Osteoblast (primary cell): ENCODE measurements at regions not wholly inside any gene's neighbourhood (a gene's known extent, or its start where the extent isn't known, plus 50 kb on each side); places are given as distances from the start of the nearest gene placed in this dataset.

ENCODE experiments used
- DNase-seq: peaks from one replicate; pipeline ENCODE4 v3.0.0; 2011; ENCODE audit warnings: low spot score, mixed read lengths; ENCODE audit not compliant: insufficient read length; ENCODE audit errors: missing footprints
- H2AFZ ChIP-seq: 2 replicates; pipeline ENCODE4 v1.6.0; 2011; ENCODE audit warnings: mild to moderate bottlenecking, low read length
- H3K27ac ChIP-seq: 2 replicates; pipeline ENCODE4 v1.5.1; 2011; ENCODE audit warnings: mild to moderate bottlenecking, low read depth, low read length, moderate library complexity
- H3K27me3 ChIP-seq: 2 replicates; pipeline ENCODE4 v1.6.0; 2012; ENCODE audit warnings: mild to moderate bottlenecking, control low read depth, inconsistent platforms, low read length, moderate library complexity; ENCODE audit not compliant: insufficient read depth
- H3K36me3 ChIP-seq: 2 replicates; pipeline ENCODE4 v1.5.1; 2011; ENCODE audit warnings: mild to moderate bottlenecking, low read length, control low read depth, moderate library complexity; ENCODE audit not compliant: insufficient read depth
- H3K4me1 ChIP-seq: 2 replicates; pipeline ENCODE4 v1.5.1; 2011; ENCODE audit warnings: mild to moderate bottlenecking, low read length, control low read depth, moderate library complexity; ENCODE audit not compliant: insufficient read depth
- H3K4me2 ChIP-seq: 2 replicates; pipeline ENCODE4 v1.6.0; 2011; ENCODE audit warnings: mild to moderate bottlenecking, low read length; ENCODE audit not compliant: insufficient read depth
- H3K4me3 ChIP-seq: fragments of 200-600 bp; sonication (generic); 3 replicates; pipeline ENCODE4 v1.5.1; 2012; ENCODE audit warnings: mild to moderate bottlenecking, low read length, inconsistent platforms; ENCODE audit not compliant: insufficient read depth
- H3K79me2 ChIP-seq: 2 replicates; pipeline ENCODE4 v1.6.0; 2012; ENCODE audit warnings: mild to moderate bottlenecking, low read length, control low read depth, inconsistent platforms; ENCODE audit not compliant: insufficient read depth
- H3K9me3 ChIP-seq: 2 replicates; pipeline ENCODE4 v1.5.1; 2011; ENCODE audit warnings: low read depth, low read length, control low read depth
- H4K20me1 ChIP-seq: 2 replicates; pipeline ENCODE4 v1.6.0; 2012; ENCODE audit warnings: mild to moderate bottlenecking, low read length, control low read depth; ENCODE audit not compliant: insufficient read depth
- TF ChIP-seq, protein P1 (sequence below): IDR thresholded peaks from 2 replicates; pipeline ENCODE4 v1.5.1; 2011; ENCODE audit warnings: mild to moderate bottlenecking, low read depth, low read length, moderate library complexity; ENCODE audit errors: extremely low read depth

DNA sequence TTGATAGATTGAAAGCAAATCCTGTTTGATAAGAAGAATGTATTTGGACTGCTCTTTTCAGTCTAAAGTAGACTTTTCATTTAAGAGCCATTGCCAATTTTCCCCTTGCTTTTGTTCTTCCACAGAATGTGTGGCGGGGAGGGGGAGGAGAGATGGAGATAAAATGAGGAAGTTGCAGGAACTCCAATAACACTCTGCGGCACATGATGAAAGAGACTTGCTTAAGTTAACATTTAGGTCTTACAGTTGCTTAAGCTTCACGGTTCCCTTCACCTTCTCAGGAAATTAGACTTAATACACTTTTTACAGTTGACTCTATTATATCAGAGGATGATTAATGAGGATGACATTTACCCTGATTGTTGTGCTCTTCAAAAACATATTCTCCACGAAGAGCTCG lies 537.3 kb downstream of the TMTC2 start:
- no peaks in the 10 kb centered on the region for H4K20me1 ChIP-seq
- no peak overlapping the region for H2AFZ ChIP-seq
- no peaks in the 10 kb centered on the region for H3K4me1 ChIP-seq
- H3K79me2 ChIP-seq, result no peaks in the 10 kb centered on the region
- TF ChIP-seq, protein P1, sequence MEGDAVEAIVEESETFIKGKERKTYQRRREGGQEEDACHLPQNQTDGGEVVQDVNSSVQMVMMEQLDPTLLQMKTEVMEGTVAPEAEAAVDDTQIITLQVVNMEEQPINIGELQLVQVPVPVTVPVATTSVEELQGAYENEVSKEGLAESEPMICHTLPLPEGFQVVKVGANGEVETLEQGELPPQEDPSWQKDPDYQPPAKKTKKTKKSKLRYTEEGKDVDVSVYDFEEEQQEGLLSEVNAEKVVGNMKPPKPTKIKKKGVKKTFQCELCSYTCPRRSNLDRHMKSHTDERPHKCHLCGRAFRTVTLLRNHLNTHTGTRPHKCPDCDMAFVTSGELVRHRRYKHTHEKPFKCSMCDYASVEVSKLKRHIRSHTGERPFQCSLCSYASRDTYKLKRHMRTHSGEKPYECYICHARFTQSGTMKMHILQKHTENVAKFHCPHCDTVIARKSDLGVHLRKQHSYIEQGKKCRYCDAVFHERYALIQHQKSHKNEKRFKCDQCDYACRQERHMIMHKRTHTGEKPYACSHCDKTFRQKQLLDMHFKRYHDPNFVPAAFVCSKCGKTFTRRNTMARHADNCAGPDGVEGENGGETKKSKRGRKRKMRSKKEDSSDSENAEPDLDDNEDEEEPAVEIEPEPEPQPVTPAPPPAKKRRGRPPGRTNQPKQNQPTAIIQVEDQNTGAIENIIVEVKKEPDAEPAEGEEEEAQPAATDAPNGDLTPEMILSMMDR, result no peak
- no peaks in the 10 kb centered on the region for H3K9me3 ChIP-seq
- H3K4me2 ChIP-seq, result no peak overlapping the region
- no peaks in the 10 kb centered on the region for H3K27me3 ChIP-seq
- no peak overlapping the region for H3K4me3 ChIP-seq
- no peaks in the 10 kb centered on the region for H3K36me3 ChIP-seq
- H3K27ac ChIP-seq, result no peak overlapping the region
- no peak for DNase-seq

DNA sequence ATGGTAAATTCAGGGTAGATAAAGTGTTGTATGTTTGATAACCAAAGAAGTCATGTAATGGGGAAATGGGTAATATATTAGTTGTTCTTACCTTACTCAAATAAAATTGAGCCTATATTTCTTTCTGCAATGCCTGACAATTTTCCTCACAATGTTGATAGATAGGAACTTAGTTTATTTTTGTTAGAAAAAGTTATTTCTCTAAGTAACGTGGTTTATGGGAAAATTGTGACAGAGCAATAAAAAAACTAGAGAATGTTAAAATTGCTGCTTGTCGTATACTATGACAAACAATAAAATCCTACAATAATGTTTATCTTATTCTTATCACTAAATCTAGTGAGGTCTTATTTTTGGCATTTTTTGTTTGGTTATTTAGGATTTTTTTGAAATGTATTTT lies 534.1 kb downstream of the TMTC2 start:
- Histone ChIP-seq H3K27me3 (no peaks in the 10 kb centered on the region), H3K4me1 (no peaks in the 10 kb centered on the region), H4K20me1 (no peaks in the 10 kb centered on the region), H3K4me2 (no peak overlapping the region), H3K9me3 (no peaks in the 10 kb centered on the region), H3K79me2 (no peaks in the 10 kb centered on the region), H3K36me3 (no peaks in the 10 kb centered on the region), H2AFZ (no peak overlapping the region), H3K27ac (no peak overlapping the region), H3K4me3 (no peak overlapping the region)
- TF ChIP-seq, protein P1, result no peak
- no peak for DNase-seq

DNA sequence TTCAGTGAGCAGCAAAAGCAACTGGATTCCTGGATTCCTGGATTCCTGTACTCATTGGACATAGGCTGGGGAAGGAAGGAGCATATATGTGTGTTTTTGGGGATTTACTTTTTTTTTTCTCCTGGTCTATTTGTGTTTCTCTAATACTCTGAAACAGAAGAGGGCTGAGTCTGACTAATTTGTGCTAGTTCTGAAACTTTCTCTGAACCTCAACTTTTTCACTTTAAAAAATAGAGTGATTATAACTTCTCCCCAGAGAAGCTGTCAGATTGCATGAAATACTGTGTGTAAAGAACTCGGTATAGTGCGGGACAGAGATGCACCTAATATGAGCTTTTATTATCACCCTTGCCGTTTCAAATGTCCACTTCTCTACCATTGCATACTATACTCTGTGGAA lies 529.5 kb downstream of the TMTC2 start:
- no peak overlapping the region for H2AFZ ChIP-seq
- TF ChIP-seq, protein P1, result no peak
- no peak for DNase-seq
- no peaks in the 10 kb centered on the region for H4K20me1 ChIP-seq
- no peaks in the 10 kb centered on the region for H3K27me3 ChIP-seq
- no peaks in the 10 kb centered on the region for H3K79me2 ChIP-seq
- H3K4me3 ChIP-seq, result no peak overlapping the region
- H3K27ac ChIP-seq, result no peak overlapping the region
- H3K9me3 ChIP-seq, result no peaks in the 10 kb centered on the region
- H3K4me1 ChIP-seq, result no peaks in the 10 kb centered on the region
- H3K4me2 ChIP-seq, result no peak overlapping the region
- H3K36me3 ChIP-seq, result no peaks in the 10 kb centered on the region

DNA sequence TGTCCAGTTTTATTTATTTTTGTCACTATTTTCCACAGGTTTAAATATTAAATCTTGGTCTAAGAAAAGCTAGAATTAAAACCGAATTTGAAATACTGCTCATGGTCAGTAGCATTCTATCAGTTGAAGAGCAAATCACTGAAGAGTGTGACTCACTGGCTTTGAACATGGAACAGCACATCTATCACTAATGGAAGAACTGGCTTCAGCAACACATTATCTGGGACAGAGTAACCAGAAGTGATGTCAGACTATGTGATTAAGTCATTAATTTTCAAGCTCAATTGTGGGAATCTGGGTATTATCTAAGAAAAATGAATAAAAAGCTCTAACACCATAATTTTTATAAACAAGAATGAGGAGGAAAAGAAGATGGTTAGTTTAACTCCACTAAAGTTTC lies 527.5 kb downstream of the TMTC2 start:
- Histone ChIP-seq H3K4me2 (no peak overlapping the region), H3K4me3 (no peak overlapping the region), H3K79me2 (no peaks in the 10 kb centered on the region), H2AFZ (no peak overlapping the region), H3K27me3 (no peaks in the 10 kb centered on the region), H3K27ac (no peak overlapping the region), H4K20me1 (no peaks in the 10 kb centered on the region), H3K9me3 (no peaks in the 10 kb centered on the region), H3K4me1 (no peaks in the 10 kb centered on the region), H3K36me3 (no peaks in the 10 kb centered on the region)
- no peak for DNase-seq
- TF ChIP-seq, protein P1, result no peak
